ENCODE measurements at regions not wholly inside any gene's neighbourhood (a gene's known extent, or its start where the extent isn't known, plus 50 kb on each side); places are given as distances from the start of the nearest gene placed in this dataset.

GRCh38 chr22:26992556-26992955 is 335.2 kb downstream of the MIAT start:
- no peaks in the 10 kb centered on the region for H3K79me2 ChIP-seq (ENCODE audit: control insufficient read depth, insufficient read depth, low read length)
- ATAC-seq (ENCODE audit: low read depth) (no peak), DNase-seq (no peak)
- Mint-ChIP-seq H3K4me3 (no peak overlapping the region), H3K9me3 (ENCODE audit: insufficient read depth) (no peaks in the 10 kb centered on the region), H3K27me3 (no peaks in the 10 kb centered on the region), H3K27ac (no peak overlapping the region), H3K4me1 (no peaks in the 10 kb centered on the region)
- POLR2A ChIA-PET, result no interaction called here
- intact Hi-C loops (cut with micrococcal nuclease), result no loop called here
- no peaks in the 10 kb centered on the region for H3K27me3 ChIP-seq (replicated peaks in 1 of 4; ENCODE audit: control extremely low read depth in 1 of 4, control insufficient read depth in 3 of 4, insufficient read depth in 4 of 4, low read length in 3 of 4)
- H3K27ac ChIP-seq (ENCODE audit: low read length in 2 of 2), result no peak overlapping the region
- H3K9me3 ChIP-seq (ENCODE audit: control extremely low read depth in 1 of 3, control insufficient read depth in 2 of 3, insufficient read depth in 1 of 3, low read length in 2 of 3), result no peaks in the 10 kb centered on the region
- no peak for TF ChIP-seq EZH2 (IDR thresholded peaks at IDR 0.05; ENCODE audit: borderline replicate concordance, insufficient read depth, low read depth, low read length, poor library complexity, severe bottlenecking)
- TF ChIP-seq, protein P1, sequence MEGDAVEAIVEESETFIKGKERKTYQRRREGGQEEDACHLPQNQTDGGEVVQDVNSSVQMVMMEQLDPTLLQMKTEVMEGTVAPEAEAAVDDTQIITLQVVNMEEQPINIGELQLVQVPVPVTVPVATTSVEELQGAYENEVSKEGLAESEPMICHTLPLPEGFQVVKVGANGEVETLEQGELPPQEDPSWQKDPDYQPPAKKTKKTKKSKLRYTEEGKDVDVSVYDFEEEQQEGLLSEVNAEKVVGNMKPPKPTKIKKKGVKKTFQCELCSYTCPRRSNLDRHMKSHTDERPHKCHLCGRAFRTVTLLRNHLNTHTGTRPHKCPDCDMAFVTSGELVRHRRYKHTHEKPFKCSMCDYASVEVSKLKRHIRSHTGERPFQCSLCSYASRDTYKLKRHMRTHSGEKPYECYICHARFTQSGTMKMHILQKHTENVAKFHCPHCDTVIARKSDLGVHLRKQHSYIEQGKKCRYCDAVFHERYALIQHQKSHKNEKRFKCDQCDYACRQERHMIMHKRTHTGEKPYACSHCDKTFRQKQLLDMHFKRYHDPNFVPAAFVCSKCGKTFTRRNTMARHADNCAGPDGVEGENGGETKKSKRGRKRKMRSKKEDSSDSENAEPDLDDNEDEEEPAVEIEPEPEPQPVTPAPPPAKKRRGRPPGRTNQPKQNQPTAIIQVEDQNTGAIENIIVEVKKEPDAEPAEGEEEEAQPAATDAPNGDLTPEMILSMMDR (IDR thresholded peaks at IDR 0.05), result no peak
- no peaks in the 10 kb centered on the region for H3K36me3 ChIP-seq (replicated peaks in 1 of 2; ENCODE audit: control extremely low read depth in 1 of 2, control insufficient read depth in 1 of 2, extremely low read depth in 1 of 2, insufficient read depth in 2 of 2, low read length in 1 of 2)
- CTCF ChIA-PET, result no interaction called here
- no peak overlapping the region for H3K9ac ChIP-seq (ENCODE audit: low read length)
- H3K4me3 ChIP-seq (ENCODE audit: control extremely low read depth in 1 of 5, extremely low read depth in 1 of 5, insufficient read depth in 1 of 5, low read depth in 2 of 5, low read length in 4 of 5), result no peak overlapping the region
- H2AFZ ChIP-seq (ENCODE audit: insufficient read depth, low read depth, low read length, poor library complexity, severe bottlenecking), result no peak overlapping the region
- no peak overlapping the region for H3K4me2 ChIP-seq (replicated peaks; ENCODE audit: low read depth, low read length, poor library complexity, severe bottlenecking)
- WGBS (ENCODE audit: insufficient coverage), result 100% methylated on average over 2 of the region's 2 CpGs
- no peaks in the 10 kb centered on the region for H3K4me1 ChIP-seq (ENCODE audit: control insufficient read depth in 2 of 2, insufficient read depth in 2 of 2, low read length in 2 of 2)
- no peaks in the 10 kb centered on the region for H4K20me1 ChIP-seq (ENCODE audit: control insufficient read depth, insufficient read depth, low read length, poor library complexity, severe bottlenecking)

DNA sequence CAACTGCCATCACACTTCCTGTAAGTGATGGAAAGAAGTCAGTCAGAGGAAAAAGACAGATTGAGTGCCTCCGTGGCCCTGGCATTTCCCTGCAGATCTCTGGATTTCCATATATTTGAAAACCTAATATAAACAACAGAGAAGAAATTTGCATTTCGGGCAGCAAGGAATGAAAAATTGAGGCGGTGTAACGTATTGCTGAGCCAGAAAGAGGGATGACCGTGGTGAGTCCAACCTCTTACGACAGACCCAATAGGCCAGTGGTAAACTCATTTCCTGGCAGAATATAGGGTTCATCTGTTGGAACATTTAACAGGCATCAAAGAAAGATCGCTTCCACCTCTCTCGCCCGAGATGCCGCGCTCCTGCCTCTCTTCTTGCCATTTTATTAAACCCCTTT is 336.5 kb downstream of the MIAT start:
- 82% methylated on average over 5 of the region's 11 CpGs for WGBS (ENCODE audit: insufficient coverage)

More for the DNA sequence above, 336.5 kb downstream of the MIAT start:
- H3K4me2 ChIP-seq (replicated peaks; ENCODE audit: low read depth, low read length, poor library complexity, severe bottlenecking), result no peak overlapping the region
- no peak overlapping the region for H2AFZ ChIP-seq (ENCODE audit: insufficient read depth, low read depth, low read length, poor library complexity, severe bottlenecking)
- no peak overlapping the region for H3K4me3 ChIP-seq (ENCODE audit: control extremely low read depth in 1 of 5, extremely low read depth in 1 of 5, insufficient read depth in 1 of 5, low read depth in 2 of 5, low read length in 4 of 5)
- no peaks in the 10 kb centered on the region for H3K79me2 ChIP-seq (ENCODE audit: control insufficient read depth, insufficient read depth, low read length)
- H3K9me3 ChIP-seq (ENCODE audit: control extremely low read depth in 1 of 3, control insufficient read depth in 2 of 3, insufficient read depth in 1 of 3, low read length in 2 of 3), result no peaks in the 10 kb centered on the region
- no peaks in the 10 kb centered on the region for H3K27me3 Mint-ChIP-seq
- ATAC-seq (ENCODE audit: low read depth) (no peak), DNase-seq (no peak)
- no peak overlapping the region for H3K27ac Mint-ChIP-seq
- no peak for TF ChIP-seq EZH2 (IDR thresholded peaks at IDR 0.05; ENCODE audit: borderline replicate concordance, insufficient read depth, low read depth, low read length, poor library complexity, severe bottlenecking)
- TF ChIP-seq, protein P1 (IDR thresholded peaks at IDR 0.05), result no peak
- no peaks in the 10 kb centered on the region for H3K4me1 ChIP-seq (ENCODE audit: control insufficient read depth in 2 of 2, insufficient read depth in 2 of 2, low read length in 2 of 2)
- no peaks in the 10 kb centered on the region for H3K9me3 Mint-ChIP-seq (ENCODE audit: insufficient read depth)
- intact Hi-C loops (cut with micrococcal nuclease), result no loop called here
- no peak overlapping the region for H3K4me3 Mint-ChIP-seq
- POLR2A ChIA-PET, result no interaction called here
- no peak overlapping the region for H3K27ac ChIP-seq (ENCODE audit: low read length in 2 of 2)
- H3K9ac ChIP-seq (ENCODE audit: low read length), result no peak overlapping the region
- no peaks in the 10 kb centered on the region for H3K4me1 Mint-ChIP-seq
- CTCF ChIA-PET, result no interaction called here
- H4K20me1 ChIP-seq (ENCODE audit: control insufficient read depth, insufficient read depth, low read length, poor library complexity, severe bottlenecking), result no peaks in the 10 kb centered on the region
- H3K36me3 ChIP-seq (replicated peaks in 1 of 2; ENCODE audit: control extremely low read depth in 1 of 2, control insufficient read depth in 1 of 2, extremely low read depth in 1 of 2, insufficient read depth in 2 of 2, low read length in 1 of 2), result no peaks in the 10 kb centered on the region
- H3K27me3 ChIP-seq (replicated peaks in 1 of 4; ENCODE audit: control extremely low read depth in 1 of 4, control insufficient read depth in 3 of 4, insufficient read depth in 4 of 4, low read length in 3 of 4), result no peaks in the 10 kb centered on the region
